ENCODE measurements at regions not wholly inside any gene's neighbourhood (a gene's known extent, or its start where the extent isn't known, plus 50 kb on each side); places are given as distances from the start of the nearest gene placed in this dataset.

GRCh38 chr13:78298657-78299056 is 304.7 kb downstream of the POU4F1 start:
- no peak for TF ChIP-seq CTCF (conservative IDR thresholded peaks at IDR 0.05; ENCODE audit: low read depth, low read length)
- no peak for DNase-seq (ENCODE audit: low read depth)
- no peak overlapping the region for H3K4me3 ChIP-seq (ENCODE audit: low read depth, low read length)

GRCh38 chr13:78286748-78287147 is 316.6 kb downstream of the POU4F1 start:
- TF ChIP-seq CTCF (conservative IDR thresholded peaks at IDR 0.05; ENCODE audit: low read depth, low read length): no peak
- no peak for DNase-seq (ENCODE audit: low read depth)
- no peak overlapping the region for H3K4me3 ChIP-seq (ENCODE audit: low read depth, low read length)

DNA sequence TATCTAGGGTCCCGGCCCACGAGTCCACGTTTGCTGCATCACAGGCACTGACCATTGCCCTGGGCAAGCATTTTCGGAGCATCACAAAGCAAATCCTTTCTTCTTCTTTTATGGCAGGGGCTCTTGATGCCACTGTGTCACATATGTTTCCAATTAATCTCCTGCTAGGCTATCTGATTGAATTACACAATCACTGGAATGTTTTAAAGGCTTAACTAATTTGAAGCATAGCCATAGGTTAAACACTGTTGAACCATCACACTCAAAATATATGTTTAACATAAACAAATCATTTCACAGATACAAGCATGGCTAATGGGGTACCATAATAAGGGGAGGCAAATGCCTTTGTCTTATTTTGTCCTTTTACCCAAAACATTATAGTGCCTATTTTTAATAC is 338.3 kb downstream of the POU4F1 start:
- TF ChIP-seq CTCF (conservative IDR thresholded peaks at IDR 0.05; ENCODE audit: low read depth, low read length): no peak
- no peak for DNase-seq (ENCODE audit: low read depth)
- H3K4me3 ChIP-seq (ENCODE audit: low read depth, low read length): no peak overlapping the region

DNA sequence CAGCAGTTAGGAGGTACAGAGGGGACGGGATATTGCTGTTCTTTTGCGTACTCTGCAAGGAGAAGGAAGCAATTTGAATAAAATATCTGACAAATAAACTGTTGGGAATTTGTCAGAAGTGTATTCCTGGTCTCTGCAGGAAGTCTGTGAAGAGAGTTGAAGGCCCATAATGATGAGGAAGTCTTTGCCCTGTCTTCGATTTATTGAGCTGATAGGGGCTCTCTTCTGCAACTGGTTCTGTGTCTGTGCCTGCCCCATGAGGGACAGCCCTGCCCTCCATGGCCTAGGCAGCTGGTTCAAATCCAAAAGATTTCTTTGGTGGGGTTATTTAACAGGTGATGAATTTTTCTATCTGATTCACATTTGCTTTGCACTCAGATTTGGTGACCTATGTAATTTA is 339.7 kb upstream of the EDNRB start:
- TF ChIP-seq CTCF (conservative IDR thresholded peaks at IDR 0.05; ENCODE audit: low read depth, low read length): no peak
- DNase-seq (ENCODE audit: low read depth): no peak
- no peak overlapping the region for H3K4me3 ChIP-seq (ENCODE audit: low read depth, low read length)

- H3K4me3 ChIP-seq (ENCODE audit: low read depth, low read length): no peak overlapping the region
- no peak for DNase-seq (ENCODE audit: low read depth)
- no peak for TF ChIP-seq CTCF (conservative IDR thresholded peaks at IDR 0.05; ENCODE audit: low read depth, low read length)
These were observed 337.9 kb upstream of the EDNRB start for GRCh38 chr13:78256484-78256883.

- no peak overlapping the region for H3K4me3 ChIP-seq (ENCODE audit: low read depth, low read length)
- DNase-seq (ENCODE audit: low read depth): no peak
- no peak for TF ChIP-seq CTCF (conservative IDR thresholded peaks at IDR 0.05; ENCODE audit: low read depth, low read length)
These were observed 335.5 kb upstream of the EDNRB start for GRCh38 chr13:78254113-78254512.

DNA sequence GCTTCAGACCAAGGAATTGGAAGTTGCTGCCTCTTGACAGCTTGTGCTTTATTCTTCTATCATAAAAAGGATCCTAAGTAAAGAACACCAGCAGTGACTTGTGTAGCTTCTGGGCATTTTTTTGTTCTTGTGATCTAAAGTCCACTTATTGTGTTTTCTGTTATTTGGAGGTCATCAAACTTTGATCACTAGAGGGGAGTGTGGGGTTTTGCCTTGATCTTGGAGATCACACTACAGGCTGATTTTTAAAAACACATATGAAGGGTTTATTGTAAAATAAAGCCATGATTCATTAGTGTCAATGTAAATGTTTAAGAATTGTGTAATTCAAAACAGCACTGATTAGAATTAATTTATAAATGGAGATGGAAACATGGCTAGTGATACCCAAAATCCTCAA is 328.7 kb upstream of the EDNRB start:
- no peak for DNase-seq (ENCODE audit: low read depth)
- peak; percentile 19 for TF ChIP-seq CTCF (conservative IDR thresholded peaks at IDR 0.05; ENCODE audit: low read depth, low read length)
- no peak overlapping the region for H3K4me3 ChIP-seq (ENCODE audit: low read depth, low read length)
